ENCODE measurements at regions not wholly inside any gene's neighbourhood (a gene's known extent, or its start where the extent isn't known, plus 50 kb on each side); places are given as distances from the start of the nearest gene placed in this dataset.

GRCh38 chr13:102980331-102980982, 85.8 kb downstream of the SLC10A2 start:
- no peak for TF ChIP-seq CTCF (IDR thresholded peaks at IDR 0.05; ENCODE audit: poor library complexity, severe bottlenecking)
- no peak for TF ChIP-seq EZH2 (IDR thresholded peaks at IDR 0.05; ENCODE audit: borderline replicate concordance, insufficient read depth, low read length, poor library complexity, severe bottlenecking)
- TF ChIP-seq EP300 (conservative IDR thresholded peaks at IDR 0.05; ENCODE audit: poor library complexity, severe bottlenecking) = no peak
- no peak for TF ChIP-seq POLR2AphosphoS5 (IDR thresholded peaks at IDR 0.05)
- no peak for TF ChIP-seq MXI1 (conservative IDR thresholded peaks at IDR 0.05; ENCODE audit: poor library complexity, severe bottlenecking)
- TF ChIP-seq REST (IDR thresholded peaks at IDR 0.05; ENCODE audit: borderline replicate concordance) = no peak
